ENCODE measurements at regions not wholly inside any gene's neighbourhood (a gene's known extent, or its start where the extent isn't known, plus 50 kb on each side); places are given as distances from the start of the nearest gene placed in this dataset.
A peak's percentile ranks its signal among the peaks of the same experiment; 100 is the strongest.
"Not testable (repeated sequence)": the region's sequence is repeated elsewhere in the genome, so short reads cannot be mapped to it uniquely, and the experiment has no call there.

DNA sequence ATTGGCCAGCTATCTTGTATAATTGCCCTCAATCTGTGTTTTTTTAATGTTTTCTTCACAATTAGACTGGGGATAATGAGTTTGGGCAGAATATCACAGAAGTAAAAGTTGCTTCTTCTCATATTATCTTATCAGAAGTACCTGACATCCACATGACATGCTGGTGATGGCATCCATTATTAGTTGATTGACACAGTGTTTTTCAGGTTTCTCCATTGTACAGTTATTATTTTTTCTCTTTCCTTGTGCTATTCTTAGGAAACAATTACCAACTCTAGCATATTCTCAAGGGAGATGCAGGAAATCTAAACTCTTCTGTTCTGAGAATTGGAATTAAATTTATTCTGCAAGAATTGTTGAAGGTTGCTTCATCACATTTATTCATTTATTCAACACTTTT is 1000.1 kb upstream of the LCORL start:
- H2AFZ ChIP-seq (ENCODE audit: low read length), result no peak overlapping the region
- no peak overlapping the region for H2BK5ac ChIP-seq (ENCODE audit: insufficient read length, low read length)
- H3K79me1 ChIP-seq (ENCODE audit: insufficient read depth, low read depth, low read length, poor library complexity, severe bottlenecking), result no peaks in the 10 kb centered on the region
- no peaks in the 10 kb centered on the region; the same call in 1 of the 2 replicates for H3K4me1 ChIP-seq (ENCODE audit: insufficient read depth, low read length)
- no peak overlapping the region for H2BK15ac ChIP-seq (ENCODE audit: low read depth, low read length)
- DNase-seq, result no peak
- no peak overlapping the region for H2BK12ac ChIP-seq (ENCODE audit: insufficient read length, low read depth, low read length)
- Mint-ChIP-seq H3K27ac (no peak overlapping the region), H3K27me3 (ENCODE audit: low read depth) (no peaks in the 10 kb centered on the region), H3K36me3 (ENCODE audit: insufficient read depth in 1 of 3, low read depth in 3 of 3) (peaks cover 0 to 2% (median 0%) of the 10 kb centered on the region in 3 experiments; a peak in 1 of 7 replicates), H3K4me1 (peaks cover 0 to 3% of the 10 kb centered on the region in 2 experiments; a peak in 2 of 4 replicates), H3K9me3 (no peaks in the 10 kb centered on the region), H3K4me3 (no peak overlapping the region)
- H3K23ac ChIP-seq (ENCODE audit: insufficient read length, low read depth, low read length), result no peak overlapping the region
- no peak overlapping the region for H4K91ac ChIP-seq (ENCODE audit: insufficient read length, low read depth, low read length)
- H3K4ac ChIP-seq (ENCODE audit: low read depth, low read length), result no peak overlapping the region
- H3K9me3 ChIP-seq (ENCODE audit: control insufficient read depth, low read depth, low read length), result no peaks in the 10 kb centered on the region
- H3K14ac ChIP-seq (ENCODE audit: insufficient read depth, low read length), result no peak overlapping the region
- no peak overlapping the region for H4K5ac ChIP-seq (ENCODE audit: insufficient read length, low read depth, low read length)
- no peak overlapping the region for H3K18ac ChIP-seq (ENCODE audit: insufficient read length, low read depth, low read length)
- no peak overlapping the region for H2AK5ac ChIP-seq (ENCODE audit: insufficient read length, low read length)
- H3K27ac ChIP-seq (ENCODE audit: insufficient read length, low read depth, low read length), result no peak overlapping the region
- H3K79me2 ChIP-seq (ENCODE audit: insufficient read depth, low read length), result no peaks in the 10 kb centered on the region
- TF ChIP-seq CTCF (conservative IDR thresholded peaks at IDR 0.05), result no peak
- H3K4me2 ChIP-seq (ENCODE audit: insufficient read depth, insufficient read length, low read length), result no peak overlapping the region
- H3K9ac ChIP-seq (ENCODE audit: extremely low read depth, insufficient read length, low read length), result no peak overlapping the region
- no peak overlapping the region for H3T11ph ChIP-seq (ENCODE audit: low read length)
- H4K8ac ChIP-seq (replicated peaks; ENCODE audit: insufficient read length, low read depth, low read length), result no peak overlapping the region
- H2BK120ac ChIP-seq (ENCODE audit: low read depth, low read length, poor library complexity, severe bottlenecking), result no peak overlapping the region
- no peak overlapping the region for H3K56ac ChIP-seq (ENCODE audit: insufficient read length, low read depth, low read length)
- H4K20me1 ChIP-seq (ENCODE audit: control insufficient read depth, insufficient read depth, insufficient read length), result no peaks in the 10 kb centered on the region
- no peaks in the 10 kb centered on the region for H3K23me2 ChIP-seq (ENCODE audit: insufficient read length, low read depth, low read length, poor library complexity, severe bottlenecking)
- no peak overlapping the region for H2BK20ac ChIP-seq (ENCODE audit: low read depth, low read length, poor library complexity, severe bottlenecking)
- no peaks in the 10 kb centered on the region for H3K27me3 ChIP-seq (ENCODE audit: insufficient read depth, low read length)

DNA sequence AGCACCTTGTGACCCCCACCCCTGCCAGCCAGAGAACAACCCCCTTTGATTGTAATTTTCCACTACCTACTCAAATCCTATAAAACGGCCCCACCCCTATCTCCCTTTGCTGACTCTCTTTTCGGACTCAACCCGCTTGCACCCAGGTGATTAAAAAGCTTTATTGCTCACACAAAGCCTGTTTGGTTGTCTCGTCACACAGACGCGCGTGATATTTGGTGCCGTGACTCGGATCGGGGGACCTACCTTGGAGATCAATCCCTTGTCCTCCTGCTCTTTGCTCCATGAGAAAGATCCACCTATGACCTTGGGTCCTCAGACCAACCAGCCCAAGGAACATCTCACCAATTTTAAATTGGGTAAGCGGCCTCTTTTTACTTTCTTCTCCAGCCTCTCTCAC is 995.0 kb upstream of the LCORL start:
- not testable (repeated sequence) for H2BK12ac ChIP-seq (ENCODE audit: insufficient read length, low read depth, low read length); H4K91ac ChIP-seq (ENCODE audit: insufficient read length, low read depth, low read length); H3K4ac ChIP-seq (ENCODE audit: low read depth, low read length); H3K9me3 ChIP-seq (ENCODE audit: control insufficient read depth, low read depth, low read length); H3K27me3 Mint-ChIP-seq (ENCODE audit: low read depth); H3K4me2 ChIP-seq (ENCODE audit: insufficient read depth, insufficient read length, low read length); H2BK15ac ChIP-seq (ENCODE audit: low read depth, low read length); H2BK5ac ChIP-seq (ENCODE audit: insufficient read length, low read length); H4K5ac ChIP-seq (ENCODE audit: insufficient read length, low read depth, low read length); H3K9ac ChIP-seq (ENCODE audit: extremely low read depth, insufficient read length, low read length); H2BK20ac ChIP-seq (ENCODE audit: low read depth, low read length, poor library complexity, severe bottlenecking); H3K27ac ChIP-seq (ENCODE audit: insufficient read length, low read depth, low read length); H3K36me3 Mint-ChIP-seq (ENCODE audit: insufficient read depth in 1 of 3, low read depth in 3 of 3); H4K20me1 ChIP-seq (ENCODE audit: control insufficient read depth, insufficient read depth, insufficient read length); DNase-seq; H3K4me3 Mint-ChIP-seq; H3K79me1 ChIP-seq (ENCODE audit: insufficient read depth, low read depth, low read length, poor library complexity, severe bottlenecking); H4K8ac ChIP-seq (replicated peaks; ENCODE audit: insufficient read length, low read depth, low read length); H3K4me1 Mint-ChIP-seq; H2AFZ ChIP-seq (ENCODE audit: low read length); H3K14ac ChIP-seq (ENCODE audit: insufficient read depth, low read length); H3T11ph ChIP-seq (ENCODE audit: low read length); H2AK5ac ChIP-seq (ENCODE audit: insufficient read length, low read length); H3K79me2 ChIP-seq (ENCODE audit: insufficient read depth, low read length); H3K56ac ChIP-seq (ENCODE audit: insufficient read length, low read depth, low read length); H2BK120ac ChIP-seq (ENCODE audit: low read depth, low read length, poor library complexity, severe bottlenecking); H3K27me3 ChIP-seq (ENCODE audit: insufficient read depth, low read length); H3K23me2 ChIP-seq (ENCODE audit: insufficient read length, low read depth, low read length, poor library complexity, severe bottlenecking); H3K4me1 ChIP-seq (ENCODE audit: insufficient read depth, low read length); H3K23ac ChIP-seq (ENCODE audit: insufficient read length, low read depth, low read length); H3K18ac ChIP-seq (ENCODE audit: insufficient read length, low read depth, low read length); H3K9me3 Mint-ChIP-seq
- WGBS (ENCODE audit: extremely low coverage, insufficient read length, low lambda C conversion rate), result no CpG with 5 or more reads among the region's 11 CpGs
- H3K27ac Mint-ChIP-seq, result peak overlapping the region in 1 of 3 experiments; percentile 22; a peak in 2 of 7 replicates
